Lower leg skin (tissue), 3 donors: ENCODE measurements at regions not wholly inside any gene's neighbourhood (a gene's known extent, or its start where the extent isn't known, plus 50 kb on each side); places are given as distances from the start of the nearest gene placed in this dataset.

Source experiments
- POLR2A ChIP-seq, 2 donors: fragments of 450-650 bp; IDR thresholded peaks; one replicate each; pipeline ENCODE4 v1.6.1; 2016 to 2017; ENCODE audit warnings: antibody characterized with exemption in 2 of 2, mild to moderate bottlenecking in 1 of 2, moderate library complexity in 1 of 2
- TF ChIP-seq, protein P1 (sequence below), 3 donors: fragments of 450-650 bp; IDR thresholded peaks; one replicate each; pipeline ENCODE4 v1.5.1; 2016; ENCODE audit warnings: antibody characterized with exemption in 3 of 3, mild to moderate bottlenecking in 3 of 3, moderate library complexity in 2 of 3

DNA sequence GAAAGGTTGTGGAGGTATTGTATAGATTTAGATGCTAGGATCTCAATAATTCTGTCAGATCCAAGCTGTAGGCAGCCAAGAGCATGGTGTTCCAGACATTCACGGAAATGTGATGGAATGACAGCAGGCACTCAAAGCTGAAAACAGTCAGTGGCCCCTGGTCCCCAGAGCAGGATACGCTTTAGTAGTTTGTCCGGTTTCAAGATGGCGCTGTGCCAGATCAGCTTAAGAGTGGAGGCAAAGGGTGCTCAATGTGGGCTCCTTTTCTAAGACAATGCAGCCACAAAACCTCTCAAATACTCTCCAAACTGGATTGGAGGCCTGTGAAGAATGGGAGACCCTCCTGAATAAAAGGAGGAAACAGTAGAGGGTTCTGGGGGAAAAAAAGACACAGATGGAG is 291.2 kb upstream of the HS3ST1 start:
- TF ChIP-seq, protein P1, sequence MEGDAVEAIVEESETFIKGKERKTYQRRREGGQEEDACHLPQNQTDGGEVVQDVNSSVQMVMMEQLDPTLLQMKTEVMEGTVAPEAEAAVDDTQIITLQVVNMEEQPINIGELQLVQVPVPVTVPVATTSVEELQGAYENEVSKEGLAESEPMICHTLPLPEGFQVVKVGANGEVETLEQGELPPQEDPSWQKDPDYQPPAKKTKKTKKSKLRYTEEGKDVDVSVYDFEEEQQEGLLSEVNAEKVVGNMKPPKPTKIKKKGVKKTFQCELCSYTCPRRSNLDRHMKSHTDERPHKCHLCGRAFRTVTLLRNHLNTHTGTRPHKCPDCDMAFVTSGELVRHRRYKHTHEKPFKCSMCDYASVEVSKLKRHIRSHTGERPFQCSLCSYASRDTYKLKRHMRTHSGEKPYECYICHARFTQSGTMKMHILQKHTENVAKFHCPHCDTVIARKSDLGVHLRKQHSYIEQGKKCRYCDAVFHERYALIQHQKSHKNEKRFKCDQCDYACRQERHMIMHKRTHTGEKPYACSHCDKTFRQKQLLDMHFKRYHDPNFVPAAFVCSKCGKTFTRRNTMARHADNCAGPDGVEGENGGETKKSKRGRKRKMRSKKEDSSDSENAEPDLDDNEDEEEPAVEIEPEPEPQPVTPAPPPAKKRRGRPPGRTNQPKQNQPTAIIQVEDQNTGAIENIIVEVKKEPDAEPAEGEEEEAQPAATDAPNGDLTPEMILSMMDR (IDR thresholded peaks at IDR 0.05) = no peak
- TF ChIP-seq POLR2A (IDR thresholded peaks at IDR 0.05) = no peak
